Neural progenitor cell (in vitro differentiated cells): ENCODE measurements at regions not wholly inside any gene's neighbourhood (a gene's known extent, or its start where the extent isn't known, plus 50 kb on each side); places are given as distances from the start of the nearest gene placed in this dataset.

Experiments used
- EZH2 ChIP-seq: fragments of 200-600 bp; sonication (generic); IDR thresholded peaks from 2 replicates; pipeline ENCODE4 v1.6.1; 2017; ENCODE audit warnings: antibody characterized with exemption, mild to moderate bottlenecking, moderate library complexity
- EZH2phosphoT487 ChIP-seq: fragments of 200-600 bp; sonication (generic); IDR thresholded peaks from 2 replicates; pipeline ENCODE4 v1.6.1; 2017; ENCODE audit warnings: antibody characterized with exemption
- TF ChIP-seq, protein P1 (sequence below): fragments of 200-600 bp; sonication (generic); IDR thresholded peaks from 2 replicates; pipeline ENCODE4 v1.5.1; 2017; ENCODE audit warnings: antibody characterized with exemption, mild to moderate bottlenecking

DNA sequence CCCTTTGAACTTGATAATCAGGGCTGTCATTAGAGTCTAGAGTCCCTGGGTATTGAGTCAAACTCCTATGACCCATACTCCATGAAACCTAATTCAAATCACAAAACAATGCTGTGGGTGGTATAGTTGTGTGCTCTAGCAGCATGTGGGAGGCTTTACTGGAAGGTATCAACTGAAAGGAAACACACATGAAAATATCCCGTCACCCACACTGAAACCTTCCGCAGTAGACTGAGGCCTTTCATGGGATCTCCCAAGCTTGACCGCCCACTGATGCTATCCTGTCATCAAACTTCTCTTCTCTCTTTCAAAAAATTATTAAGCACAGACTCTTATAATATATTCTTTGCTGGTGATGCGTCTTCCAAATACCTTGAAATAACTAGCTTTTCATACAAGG, 569.1 kb upstream of the MEF2C start:
- TF ChIP-seq, protein P1, sequence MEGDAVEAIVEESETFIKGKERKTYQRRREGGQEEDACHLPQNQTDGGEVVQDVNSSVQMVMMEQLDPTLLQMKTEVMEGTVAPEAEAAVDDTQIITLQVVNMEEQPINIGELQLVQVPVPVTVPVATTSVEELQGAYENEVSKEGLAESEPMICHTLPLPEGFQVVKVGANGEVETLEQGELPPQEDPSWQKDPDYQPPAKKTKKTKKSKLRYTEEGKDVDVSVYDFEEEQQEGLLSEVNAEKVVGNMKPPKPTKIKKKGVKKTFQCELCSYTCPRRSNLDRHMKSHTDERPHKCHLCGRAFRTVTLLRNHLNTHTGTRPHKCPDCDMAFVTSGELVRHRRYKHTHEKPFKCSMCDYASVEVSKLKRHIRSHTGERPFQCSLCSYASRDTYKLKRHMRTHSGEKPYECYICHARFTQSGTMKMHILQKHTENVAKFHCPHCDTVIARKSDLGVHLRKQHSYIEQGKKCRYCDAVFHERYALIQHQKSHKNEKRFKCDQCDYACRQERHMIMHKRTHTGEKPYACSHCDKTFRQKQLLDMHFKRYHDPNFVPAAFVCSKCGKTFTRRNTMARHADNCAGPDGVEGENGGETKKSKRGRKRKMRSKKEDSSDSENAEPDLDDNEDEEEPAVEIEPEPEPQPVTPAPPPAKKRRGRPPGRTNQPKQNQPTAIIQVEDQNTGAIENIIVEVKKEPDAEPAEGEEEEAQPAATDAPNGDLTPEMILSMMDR: no peak
- TF ChIP-seq EZH2: no peak
- no peak for TF ChIP-seq EZH2phosphoT487
